ENCODE measurements at regions not wholly inside any gene's neighbourhood (a gene's known extent, or its start where the extent isn't known, plus 50 kb on each side); places are given as distances from the start of the nearest gene placed in this dataset.

DNA sequence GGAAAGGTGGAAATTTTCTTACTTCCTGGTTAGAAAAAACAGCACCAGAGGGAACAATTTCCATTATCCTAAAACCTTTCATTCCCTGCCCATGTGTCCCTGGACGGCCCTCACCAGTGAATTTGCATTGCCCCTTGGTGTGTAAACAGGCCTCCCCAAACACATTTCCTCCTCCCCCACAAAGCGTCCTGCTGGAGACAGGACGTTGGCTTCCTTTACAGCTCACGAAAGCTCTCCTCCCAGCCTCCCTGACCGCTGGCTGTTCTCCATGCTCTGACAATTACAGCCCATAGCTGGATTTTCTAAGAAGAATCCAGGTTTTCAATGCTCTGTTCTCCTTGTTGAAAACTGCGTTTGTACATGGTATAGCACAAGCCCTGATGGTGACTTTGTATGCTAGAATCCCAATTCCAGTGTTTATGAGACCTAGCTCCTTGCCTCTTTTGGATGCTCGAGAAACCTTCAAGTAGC is 724.2 kb upstream of the CELF2 start:
- no peak overlapping the region for H3K4me3 ChIP-seq (replicated peaks in 1 of 3)
- no peaks in the 10 kb centered on the region for H3K9me3 ChIP-seq
- no peak overlapping the region for H3K27ac ChIP-seq
- H3K36me3 ChIP-seq = no peaks in the 10 kb centered on the region
- intact Hi-C loops (cut with DNase I) = no loop called here
- 13 to 14% methylated on average over 7 of the region's 7 CpGs for WGBS, 2 donors
- no peak for DNase-seq
- TF ChIP-seq CTCF (IDR thresholded peaks at IDR 0.05) = no peak
- no peak for TF ChIP-seq POLR2A (IDR thresholded peaks at IDR 0.05)
- no peaks in the 10 kb centered on the region for H3K4me1 ChIP-seq
- H3K27me3 ChIP-seq = no peaks in the 10 kb centered on the region

DNA sequence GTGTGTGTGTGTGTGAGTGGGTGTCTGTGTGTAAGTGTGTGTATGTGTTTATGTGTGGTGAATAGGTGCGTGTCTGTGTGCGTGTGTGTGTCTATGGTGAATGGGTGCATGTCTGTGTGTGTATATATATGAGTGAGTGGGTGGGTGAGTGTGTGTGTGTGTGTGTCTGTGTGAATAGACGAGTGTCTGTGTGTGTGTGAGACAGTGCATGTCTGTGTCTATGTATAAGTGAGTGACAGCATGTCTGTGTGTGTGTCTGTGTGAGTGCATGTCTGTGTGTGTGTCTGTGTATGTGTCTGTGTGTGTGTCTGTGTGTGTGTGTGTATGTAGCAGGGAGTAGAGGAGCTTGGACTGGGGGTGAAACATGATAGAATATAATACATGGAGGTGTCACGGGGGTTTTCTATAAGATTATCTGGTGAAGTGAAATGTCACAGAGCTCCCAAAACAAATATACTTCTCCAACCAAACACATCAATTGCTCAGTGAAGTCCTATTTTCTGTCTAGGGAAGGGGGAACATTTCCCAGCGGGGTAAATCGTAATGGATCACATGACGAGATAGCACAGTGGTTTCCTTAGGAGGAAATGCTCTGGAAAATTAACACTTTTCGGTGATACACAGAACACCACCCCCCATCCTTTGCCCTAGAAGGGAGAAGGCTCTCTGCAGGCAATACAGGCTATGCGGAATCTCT is 723.3 kb upstream of the CELF2 start:
- 86% methylated on average over 9 of the region's 9 CpGs for WGBS, 2 donors
- intact Hi-C loops (cut with DNase I) = no loop called here
- no peak for DNase-seq
- TF ChIP-seq POLR2A (IDR thresholded peaks at IDR 0.05) = no peak
- no peak for TF ChIP-seq CTCF (IDR thresholded peaks at IDR 0.05)
- H3K4me1 ChIP-seq = no peaks in the 10 kb centered on the region
- H3K9me3 ChIP-seq = no peaks in the 10 kb centered on the region
- H3K27ac ChIP-seq = no peak overlapping the region
- H3K4me3 ChIP-seq (replicated peaks in 1 of 3) = no peak overlapping the region
- H3K36me3 ChIP-seq = no peaks in the 10 kb centered on the region
- no peaks in the 10 kb centered on the region for H3K27me3 ChIP-seq

DNA sequence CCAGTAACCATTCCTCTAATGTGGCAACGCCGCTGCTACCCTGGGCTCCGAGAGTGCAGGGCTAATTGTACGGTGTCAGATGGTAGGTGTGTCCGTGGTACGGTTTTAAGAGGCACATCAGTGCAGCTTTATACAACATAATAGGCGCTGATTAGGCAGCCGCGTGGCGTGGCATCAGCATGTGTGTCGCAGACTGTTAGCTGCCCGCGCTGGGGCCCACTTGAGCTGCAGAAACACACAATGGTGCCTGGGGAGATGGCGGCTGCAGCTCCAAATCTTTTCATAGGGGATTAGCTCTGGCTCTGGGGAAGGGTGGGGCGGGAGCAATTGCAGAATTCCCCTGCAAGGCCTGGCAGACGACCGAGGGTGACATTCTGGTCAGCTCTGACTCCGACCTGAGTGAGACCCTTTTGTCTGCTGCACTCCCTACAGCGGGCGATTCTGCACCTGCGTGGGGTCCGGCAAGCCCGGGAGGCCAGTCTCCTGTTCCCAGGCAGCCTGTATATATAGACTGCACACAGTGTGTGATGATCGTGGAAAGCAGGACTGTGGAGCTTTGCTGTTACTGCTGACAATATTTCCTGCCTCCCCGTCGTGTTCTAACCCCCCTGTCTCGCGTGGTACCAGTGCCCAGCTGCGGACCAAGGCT is 722.7 kb upstream of the CELF2 start:
- no peaks in the 10 kb centered on the region for H3K36me3 ChIP-seq
- WGBS, 2 donors = 75 to 87% methylated on average over 27 to 29 of the region's 29 CpGs
- H3K27me3 ChIP-seq = no peaks in the 10 kb centered on the region
- H3K4me3 ChIP-seq (replicated peaks in 1 of 3) = no peak overlapping the region
- no peak overlapping the region for H3K27ac ChIP-seq
- H3K9me3 ChIP-seq = no peaks in the 10 kb centered on the region
- TF ChIP-seq CTCF (IDR thresholded peaks at IDR 0.05) = no peak
- no peak for TF ChIP-seq POLR2A (IDR thresholded peaks at IDR 0.05)
- intact Hi-C loops (cut with DNase I) = no loop called here
- H3K4me1 ChIP-seq = no peaks in the 10 kb centered on the region
- DNase-seq = no peak

DNA sequence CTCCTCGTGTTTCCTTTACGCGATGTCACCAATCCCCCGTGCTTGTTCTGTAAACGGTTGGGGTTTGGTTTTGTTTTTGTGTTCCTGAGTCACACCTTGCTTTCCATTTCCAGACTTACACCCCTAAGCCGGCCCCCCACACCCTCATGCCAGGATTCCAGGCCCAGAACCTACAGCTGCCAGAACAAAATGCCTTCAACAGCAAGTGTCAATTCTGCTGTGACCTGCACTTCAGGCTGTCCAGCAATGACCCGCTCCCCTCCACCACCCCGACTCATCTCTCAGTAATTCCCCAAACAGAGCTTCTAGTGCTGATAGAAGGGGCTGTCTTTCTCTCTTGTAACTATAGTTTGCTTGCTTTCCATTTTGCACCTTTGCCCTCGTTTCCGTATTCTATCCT is 722.1 kb upstream of the CELF2 start:
- intact Hi-C loops (cut with DNase I) = no loop called here

More for the DNA sequence above, 722.1 kb upstream of the CELF2 start:
- H3K27ac ChIP-seq = no peak overlapping the region
- WGBS, 2 donors = 66 to 71% methylated on average over 10 of the region's 10 CpGs
- no peak for TF ChIP-seq CTCF (IDR thresholded peaks at IDR 0.05)
- no peak for TF ChIP-seq POLR2A (IDR thresholded peaks at IDR 0.05)
- no peak for DNase-seq
- H3K9me3 ChIP-seq = no peaks in the 10 kb centered on the region
- no peaks in the 10 kb centered on the region for H3K4me1 ChIP-seq
- no peaks in the 10 kb centered on the region for H3K36me3 ChIP-seq
- no peaks in the 10 kb centered on the region for H3K27me3 ChIP-seq
- no peak overlapping the region for H3K4me3 ChIP-seq (replicated peaks in 1 of 3)

Data from thyroid gland (tissue), 4 donors.